ENCODE measurements at regions not wholly inside any gene's neighbourhood (a gene's known extent, or its start where the extent isn't known, plus 50 kb on each side); places are given as distances from the start of the nearest gene placed in this dataset.

- TF ChIP-seq ZBTB11 (tag by site-specific recombination; conservative IDR thresholded peaks at IDR 0.05; ENCODE audit: low read depth): no peak
- TF ChIP-seq ZSCAN4 (tag by site-specific recombination; IDR thresholded peaks at IDR 0.05): no peak
- no peak for TF ChIP-seq REST (tag by site-specific recombination; IDR thresholded peaks at IDR 0.05)
- TF ChIP-seq ZNF398 (tag by site-specific recombination; IDR thresholded peaks at IDR 0.05): no peak
These were observed 122.2 kb upstream of the MYLIP start for GRCh38 chr6:16006681-16007080.
